ENCODE measurements at regions not wholly inside any gene's neighbourhood (a gene's known extent, or its start where the extent isn't known, plus 50 kb on each side); places are given as distances from the start of the nearest gene placed in this dataset.
"Not testable (repeated sequence)": the region's sequence is repeated elsewhere in the genome, so short reads cannot be mapped to it uniquely, and the experiment has no call there.

GRCh38 chr7:65554553-65555476 is 181.2 kb downstream of the ZNF92 start:
- H3K36me3 Mint-ChIP-seq (ENCODE audit: low read depth); H3K4me3 Mint-ChIP-seq; H3K27me3 Mint-ChIP-seq; H3K27ac Mint-ChIP-seq; H3K9me3 Mint-ChIP-seq; intact Hi-C loops (cut with micrococcal nuclease); H3K4me1 Mint-ChIP-seq; DNase-seq: not testable (repeated sequence)

GRCh38 chr7:65558584-65558983 is 184.9 kb downstream of the ZNF92 start:
- H3K4me3 Mint-ChIP-seq; H3K27ac Mint-ChIP-seq; H3K36me3 Mint-ChIP-seq (ENCODE audit: low read depth); intact Hi-C loops (cut with micrococcal nuclease); H3K4me1 Mint-ChIP-seq; H3K9me3 Mint-ChIP-seq; H3K27me3 Mint-ChIP-seq: not testable (repeated sequence)
- peak; percentile 49 for DNase-seq

GRCh38 chr7:65561786-65562372 is 188.2 kb downstream of the ZNF92 start:
- H3K27me3 Mint-ChIP-seq; H3K27ac Mint-ChIP-seq; H3K4me3 Mint-ChIP-seq; H3K9me3 Mint-ChIP-seq; H3K36me3 Mint-ChIP-seq (ENCODE audit: low read depth); intact Hi-C loops (cut with micrococcal nuclease); DNase-seq; H3K4me1 Mint-ChIP-seq: not testable (repeated sequence)

GRCh38 chr7:65562522-65562921 is 188.9 kb downstream of the ZNF92 start:
- DNase-seq; H3K27ac Mint-ChIP-seq; H3K4me3 Mint-ChIP-seq; H3K27me3 Mint-ChIP-seq; H3K9me3 Mint-ChIP-seq; H3K4me1 Mint-ChIP-seq; intact Hi-C loops (cut with micrococcal nuclease); H3K36me3 Mint-ChIP-seq (ENCODE audit: low read depth): not testable (repeated sequence)

GRCh38 chr7:65563333-65563732 is 189.7 kb downstream of the ZNF92 start:
- DNase-seq = not testable (repeated sequence)

GRCh38 chr7:65568226-65568625 is 194.6 kb downstream of the ZNF92 start:
- H3K27ac Mint-ChIP-seq; intact Hi-C loops (cut with micrococcal nuclease); H3K36me3 Mint-ChIP-seq (ENCODE audit: low read depth); H3K4me3 Mint-ChIP-seq; H3K4me1 Mint-ChIP-seq; DNase-seq; H3K9me3 Mint-ChIP-seq; H3K27me3 Mint-ChIP-seq: not testable (repeated sequence)

More at GRCh38 chr7:65563333-65563732, 189.7 kb downstream of the ZNF92 start:
- H3K4me3 Mint-ChIP-seq; H3K4me1 Mint-ChIP-seq; H3K27me3 Mint-ChIP-seq; intact Hi-C loops (cut with micrococcal nuclease); H3K9me3 Mint-ChIP-seq; H3K27ac Mint-ChIP-seq; H3K36me3 Mint-ChIP-seq (ENCODE audit: low read depth): not testable (repeated sequence)

- intact Hi-C loops (cut with micrococcal nuclease); H3K4me1 Mint-ChIP-seq; H3K27me3 Mint-ChIP-seq; H3K9me3 Mint-ChIP-seq; H3K4me3 Mint-ChIP-seq; DNase-seq; H3K27ac Mint-ChIP-seq; H3K36me3 Mint-ChIP-seq (ENCODE audit: low read depth): not testable (repeated sequence)
Measured at GRCh38 chr7:65570990-65571389, 197.3 kb downstream of the ZNF92 start.

GRCh38 chr7:65572581-65572980 is 198.9 kb downstream of the ZNF92 start:
- not testable (repeated sequence) for H3K4me1 Mint-ChIP-seq

GRCh38 chr7:65576370-65576769 is 202.7 kb downstream of the ZNF92 start:
- H3K4me3 Mint-ChIP-seq; H3K27me3 Mint-ChIP-seq; H3K27ac Mint-ChIP-seq; H3K9me3 Mint-ChIP-seq; intact Hi-C loops (cut with micrococcal nuclease); H3K36me3 Mint-ChIP-seq (ENCODE audit: low read depth); H3K4me1 Mint-ChIP-seq; DNase-seq: not testable (repeated sequence)

More at GRCh38 chr7:65572581-65572980, 198.9 kb downstream of the ZNF92 start:
- H3K27me3 Mint-ChIP-seq; H3K4me3 Mint-ChIP-seq; DNase-seq; H3K9me3 Mint-ChIP-seq; H3K36me3 Mint-ChIP-seq (ENCODE audit: low read depth); intact Hi-C loops (cut with micrococcal nuclease); H3K27ac Mint-ChIP-seq: not testable (repeated sequence)

- H3K27ac Mint-ChIP-seq; H3K4me1 Mint-ChIP-seq; DNase-seq; H3K9me3 Mint-ChIP-seq; H3K4me3 Mint-ChIP-seq; intact Hi-C loops (cut with micrococcal nuclease); H3K27me3 Mint-ChIP-seq; H3K36me3 Mint-ChIP-seq (ENCODE audit: low read depth): not testable (repeated sequence)
Measured at GRCh38 chr7:65582518-65583119, 209.0 kb downstream of the ZNF92 start.

GRCh38 chr7:65602495-65602894 is 228.8 kb downstream of the ZNF92 start:
- H3K36me3 Mint-ChIP-seq (ENCODE audit: low read depth); H3K9me3 Mint-ChIP-seq; H3K27ac Mint-ChIP-seq; DNase-seq; H3K4me1 Mint-ChIP-seq; H3K27me3 Mint-ChIP-seq; intact Hi-C loops (cut with micrococcal nuclease); H3K4me3 Mint-ChIP-seq: not testable (repeated sequence)

GRCh38 chr7:65609131-65609530 is 235.5 kb downstream of the ZNF92 start:
- no peak overlapping the region for H3K27ac Mint-ChIP-seq
- H3K27me3 Mint-ChIP-seq = no peaks in the 10 kb centered on the region
- intact Hi-C loops (cut with micrococcal nuclease) = no loop called here
- DNase-seq = no peak
- no peaks in the 10 kb centered on the region for H3K4me1 Mint-ChIP-seq
- no peaks in the 10 kb centered on the region for H3K9me3 Mint-ChIP-seq
- H3K4me3 Mint-ChIP-seq = no peak overlapping the region
- no peaks in the 10 kb centered on the region for H3K36me3 Mint-ChIP-seq (ENCODE audit: low read depth)

GRCh38 chr7:65613644-65614289 is 240.1 kb downstream of the ZNF92 start:
- H3K9me3 Mint-ChIP-seq; H3K27ac Mint-ChIP-seq; H3K27me3 Mint-ChIP-seq; DNase-seq; intact Hi-C loops (cut with micrococcal nuclease); H3K4me1 Mint-ChIP-seq; H3K36me3 Mint-ChIP-seq (ENCODE audit: low read depth); H3K4me3 Mint-ChIP-seq: not testable (repeated sequence)

GRCh38 chr7:65616111-65616510 is 242.5 kb downstream of the ZNF92 start:
- H3K27ac Mint-ChIP-seq; H3K4me1 Mint-ChIP-seq; DNase-seq; H3K36me3 Mint-ChIP-seq (ENCODE audit: low read depth); H3K9me3 Mint-ChIP-seq; H3K27me3 Mint-ChIP-seq; intact Hi-C loops (cut with micrococcal nuclease); H3K4me3 Mint-ChIP-seq: not testable (repeated sequence)
